HEK293 (cell line): ENCODE measurements at regions not wholly inside any gene's neighbourhood (a gene's known extent, or its start where the extent isn't known, plus 50 kb on each side); places are given as distances from the start of the nearest gene placed in this dataset.
"Not testable (repeated sequence)": the region's sequence is repeated elsewhere in the genome, so short reads cannot be mapped to it uniquely, and the experiment has no call there.

Experiments used
- CTCF ChIA-PET: fragments of 350-600 bp; formaldehyde crosslinking; extraction: SDS; loops from one replicate; lab custom pipeline; 2021; ENCODE audit warnings: antibody characterized with exemption; lab: Yijun Ruan, JAX
- POLR2A ChIA-PET: fragments of 300-600 bp; formaldehyde crosslinking; extraction: SDS; loops from one replicate; lab custom pipeline; 2020; ENCODE audit warnings: antibody characterized with exemption, inconsistent platforms; lab: Yijun Ruan, JAX
- H3K27ac ChIP-seq: fragments of 200-500 bp; sonication (Bioruptor generic); 2 replicates; pipeline ENCODE4 v1.5.1; 2014; ENCODE audit warnings: low read depth, low read length, control low read depth, inconsistent platforms; ENCODE audit errors: extremely low read depth
- H3K36me3 ChIP-seq, 2 experiments: fragments of 200-500 bp in 1 of 2; sonication (Bioruptor generic) in 1 of 2; 1 replicate in 1 of 2; 2 replicates in 1 of 2; pipeline ENCODE4 v1.5.1; 2014 to 2017; ENCODE audit warnings: inconsistent platforms in 2 of 2, low read length in 2 of 2; ENCODE audit not compliant: control insufficient read depth in 2 of 2, insufficient read depth in 1 of 2
- H3K4me1 ChIP-seq: fragments of 200-500 bp; sonication (Bioruptor generic); 2 replicates; pipeline ENCODE4 v1.5.1; 2014; ENCODE audit warnings: mild to moderate bottlenecking, low read length, inconsistent platforms; ENCODE audit not compliant: control insufficient read depth, insufficient read depth
- H3K4me3 ChIP-seq: 2 replicates; pipeline ENCODE4 v1.5.1; 2011; ENCODE audit warnings: low read depth, mild to moderate bottlenecking, control low read depth, low read length, moderate library complexity
- H3K9me3 ChIP-seq: fragments of 200-500 bp; sonication (Bioruptor generic); 2 replicates; pipeline ENCODE4 v1.5.1; 2014; ENCODE audit warnings: low read depth, low read length, inconsistent platforms; ENCODE audit not compliant: control insufficient read depth, insufficient read depth
- BCL6B ChIP-seq: fragments of 450-650 bp; formaldehyde crosslinking; IDR thresholded peaks from 2 replicates; pipeline ENCODE4 v1.5.1; 2017; ENCODE audit warnings: missing biosample characterization, missing genetic modification characterization
- MZF1 ChIP-seq: fragments of 450-650 bp; formaldehyde crosslinking; IDR thresholded peaks from 2 replicates; pipeline ENCODE4 v1.5.1; 2017; ENCODE audit warnings: missing biosample characterization, missing genetic modification characterization, borderline replicate concordance
- OSR2 ChIP-seq: fragments of 450-650 bp; formaldehyde crosslinking; IDR thresholded peaks from 2 replicates; pipeline ENCODE4 v1.5.1; 2016; ENCODE audit warnings: missing biosample characterization, missing genetic modification characterization
- PRDM10 ChIP-seq: fragments of 450-650 bp; formaldehyde crosslinking; IDR thresholded peaks from 2 replicates; pipeline ENCODE4 v1.5.1; 2016; ENCODE audit warnings: missing biosample characterization, missing genetic modification characterization
- PRDM6 ChIP-seq: fragments of 450-650 bp; formaldehyde crosslinking; IDR thresholded peaks from 2 replicates; pipeline ENCODE4 v1.5.1; 2017; ENCODE audit warnings: missing biosample characterization, missing genetic modification characterization
- RBAK ChIP-seq: fragments of 450-650 bp; formaldehyde crosslinking; IDR thresholded peaks from 2 replicates; pipeline ENCODE4 v1.5.1; 2016; ENCODE audit warnings: missing biosample characterization, missing genetic modification characterization
- WT1 ChIP-seq: fragments of 450-650 bp; formaldehyde crosslinking; IDR thresholded peaks from 2 replicates; pipeline ENCODE4 v1.5.1; 2016; ENCODE audit warnings: missing biosample characterization, missing genetic modification characterization
- ZBTB11 ChIP-seq: fragments of 450-650 bp; formaldehyde crosslinking; conservative IDR thresholded peaks from 2 replicates; pipeline ENCODE4 v1.5.1; 2016; ENCODE audit warnings: low read depth, missing biosample characterization, missing genetic modification characterization
- ZBTB17 ChIP-seq: fragments of 450-650 bp; formaldehyde crosslinking; IDR thresholded peaks from 2 replicates; pipeline ENCODE4 v1.5.1; 2016; ENCODE audit warnings: missing biosample characterization, missing genetic modification characterization
- ZEB2 ChIP-seq: fragments of 450-650 bp; formaldehyde crosslinking; IDR thresholded peaks from 2 replicates; pipeline ENCODE4 v1.5.1; 2016; ENCODE audit warnings: missing biosample characterization, missing genetic modification characterization
- ZFHX2 ChIP-seq: fragments of 450-650 bp; formaldehyde crosslinking; conservative IDR thresholded peaks from 2 replicates; pipeline ENCODE4 v1.5.1; 2016; ENCODE audit warnings: missing biosample characterization, missing genetic modification characterization
- ZNF146 ChIP-seq: fragments of 450-650 bp; formaldehyde crosslinking; IDR thresholded peaks from 2 replicates; pipeline ENCODE4 v1.5.1; 2016; ENCODE audit warnings: missing biosample characterization, missing genetic modification characterization
- ZNF16 ChIP-seq: fragments of 450-650 bp; formaldehyde crosslinking; IDR thresholded peaks from 2 replicates; pipeline ENCODE4 v1.5.1; 2016; ENCODE audit warnings: low read depth, missing biosample characterization, missing genetic modification characterization
- ZNF18 ChIP-seq: fragments of 450-650 bp; formaldehyde crosslinking; IDR thresholded peaks from 2 replicates; pipeline ENCODE4 v1.5.1; 2016; ENCODE audit warnings: missing biosample characterization, missing genetic modification characterization
- ZNF350 ChIP-seq: fragments of 450-650 bp; formaldehyde crosslinking; IDR thresholded peaks from 2 replicates; pipeline ENCODE4 v1.5.0; 2017; ENCODE audit warnings: missing biosample characterization, mild to moderate bottlenecking, missing genetic modification characterization
- ZNF558 ChIP-seq: fragments of 450-650 bp; formaldehyde crosslinking; IDR thresholded peaks from 2 replicates; pipeline ENCODE4 v1.5.1; 2016; ENCODE audit warnings: missing biosample characterization, missing genetic modification characterization
- ZNF629 ChIP-seq: fragments of 450-650 bp; formaldehyde crosslinking; IDR thresholded peaks from 2 replicates; pipeline ENCODE4 v1.5.1; 2017; ENCODE audit warnings: missing biosample characterization, missing genetic modification characterization
- ZNF692 ChIP-seq: fragments of 450-650 bp; formaldehyde crosslinking; IDR thresholded peaks from 2 replicates; pipeline ENCODE4 v1.5.1; 2016; ENCODE audit warnings: missing biosample characterization, missing genetic modification characterization
- ZNF792 ChIP-seq: fragments of 450-650 bp; formaldehyde crosslinking; IDR thresholded peaks from 2 replicates; pipeline ENCODE4 v1.5.1; 2016; ENCODE audit warnings: missing biosample characterization, missing genetic modification characterization

- CTCF ChIA-PET, H3K9me3 ChIP-seq, H3K4me3 ChIP-seq, H3K4me1 ChIP-seq, POLR2A ChIA-PET, H3K27ac ChIP-seq, H3K36me3 ChIP-seq: not testable (repeated sequence)
- TF ChIP-seq ZNF146 (tag by site-specific recombination) = peak; percentile 63
Observed at GRCh38 chr6:112955743-112956142, 608.6 kb downstream of the RFPL4B start.

- ChIA-PET CTCF (interaction anchor here (0.6 kb wide), 1 partner anchor 103 kb away, joined by 3 read pairs; no protein-coding TSS in a partner anchor), POLR2A (no interaction called here)
- Histone ChIP-seq H3K4me1 (peaks cover 3% of the 10 kb centered on the region; the same call in 1 of the 2 replicates), H3K4me3 (no peak overlapping the region), H3K36me3 (no peaks in the 10 kb centered on the region), H3K9me3 (no peaks in the 10 kb centered on the region), H3K27ac (no peak overlapping the region; the same call in 1 of the 2 replicates)
- TF ChIP-seq ZNF350 (tag by site-specific recombination) (no peak), ZNF558 (no peak), ZNF629 (tag by site-specific recombination) (peak; percentile 47), BCL6B (tag by site-specific recombination) (peak; percentile 97), OSR2 (peak; percentile 33; the same call in 1 of the 2 replicates), PRDM6 (peak; percentile 59), ZBTB11 (tag by site-specific recombination) (no peak), ZNF18 (peak; percentile 83), MZF1 (tag by site-specific recombination) (peak; percentile 86), ZNF792 (tag by site-specific recombination) (peak; percentile 99), WT1 (tag by site-specific recombination) (peak; percentile 84), ZNF16 (tag by site-specific recombination) (no peak), ZFHX2 (tag by site-specific recombination) (0 out of 2 replicates have a peak, but pooled peaks have one; percentile 23), RBAK (no peak), ZEB2 (tag by site-specific recombination) (peak; percentile 43), ZNF692 (tag by site-specific recombination) (0 out of 2 replicates have a peak, but pooled peaks have one; percentile 27), PRDM10 (tag by site-specific recombination) (peak; percentile 17; the same call in 1 of the 2 replicates), ZBTB17 (peak; percentile 55; the same call in 1 of the 2 replicates)
Observed at GRCh38 chr6:112956696-112957535, 609.8 kb downstream of the RFPL4B start.
